Hematopoietic multipotent progenitor cell treated with erythropoietin and hydrocortisone succinate and interleukin-3 and kit ligand, for 4 days (in vitro differentiated cells): ENCODE measurements at regions not wholly inside any gene's neighbourhood (a gene's known extent, or its start where the extent isn't known, plus 50 kb on each side); places are given as distances from the start of the nearest gene placed in this dataset.
A peak's percentile ranks its signal among the peaks of the same experiment; 100 is the strongest.
"Not testable (repeated sequence)": the region's sequence is repeated elsewhere in the genome, so short reads cannot be mapped to it uniquely, and the experiment has no call there.

Experiments used
- DNase-seq: peaks from one replicate; pipeline ENCODE4 v3.0.0-alpha.2; 2015

GRCh38 chr4:170243662-170244288, 154.0 kb upstream of the AADAT start:
- DNase-seq, result no peak

GRCh38 chr4:170242471-170242870, 152.7 kb upstream of the AADAT start:
- no peak for DNase-seq

GRCh38 chr4:170234800-170235199, 145.0 kb upstream of the AADAT start:
- peak; percentile 3 for DNase-seq

- DNase-seq, result peak; percentile 6
Measured at GRCh38 chr4:170231377-170231776, 141.6 kb upstream of the AADAT start.

- no peak for DNase-seq
Measured at GRCh38 chr4:170230242-170230641, 140.5 kb upstream of the AADAT start.

GRCh38 chr4:170229006-170229405, 139.2 kb upstream of the AADAT start:
- no peak for DNase-seq

- no peak for DNase-seq
Measured at GRCh38 chr4:170227928-170228327, 138.2 kb upstream of the AADAT start.

GRCh38 chr4:170226288-170226687, 136.5 kb upstream of the AADAT start:
- DNase-seq, result no peak

- no peak for DNase-seq
Measured at GRCh38 chr4:170214731-170215130, 125.0 kb upstream of the AADAT start.

- DNase-seq, result no peak
Measured at GRCh38 chr4:170214101-170214500, 124.3 kb upstream of the AADAT start.

GRCh38 chr4:170202721-170203120, 113.0 kb upstream of the AADAT start:
- peak; percentile 78 for DNase-seq

- peak; percentile 19 for DNase-seq
Measured at GRCh38 chr4:170198747-170199146, 109.0 kb upstream of the AADAT start.

GRCh38 chr4:170194794-170195193, 105.0 kb upstream of the AADAT start:
- DNase-seq, result peak; percentile 42

GRCh38 chr4:170193496-170193895, 103.7 kb upstream of the AADAT start:
- DNase-seq, result no peak

GRCh38 chr4:170190265-170190664, 100.5 kb upstream of the AADAT start:
- no peak for DNase-seq

GRCh38 chr4:170170861-170171260, 81.1 kb upstream of the AADAT start:
- no peak for DNase-seq

- no peak for DNase-seq
Measured at GRCh38 chr4:170169699-170170098, 79.9 kb upstream of the AADAT start.

GRCh38 chr4:170167678-170168077, 77.9 kb upstream of the AADAT start:
- no peak for DNase-seq

- not testable (repeated sequence) for DNase-seq
Measured at GRCh38 chr4:170166193-170166592, 76.4 kb upstream of the AADAT start.

- DNase-seq, result no peak
Measured at GRCh38 chr4:170162416-170162815, 72.7 kb upstream of the AADAT start.

- DNase-seq, result no peak
Measured at GRCh38 chr4:170157670-170158069, 67.9 kb upstream of the AADAT start.

GRCh38 chr4:170145120-170145519, 55.4 kb upstream of the AADAT start:
- no peak for DNase-seq

- no peak for DNase-seq
Measured at GRCh38 chr4:170139764-170140163, 50.0 kb upstream of the AADAT start.
